K562 (cell line): ENCODE measurements at regions not wholly inside any gene's neighbourhood (a gene's known extent, or its start where the extent isn't known, plus 50 kb on each side); places are given as distances from the start of the nearest gene placed in this dataset.

ENCODE experiments used
- ATAC-seq: fragments of 200-7000 bp; cut with Tn5 transposase; 3 replicates; pipeline ENCODE4 v1.9.1; 2020; ENCODE audit warnings: moderate library complexity
- BruUV-seq: library from RNA; stranded (reverse); fragments of 400-500 nt; replicated peaks from 2 replicates; lab custom pipeline; 2021; lab: Mats Ljungman, UMichigan
- CTCF ChIA-PET: fragments of 300-600 bp; formaldehyde crosslinking; extraction: SDS; loops from one replicate; lab custom pipeline; 2021; ENCODE audit warnings: low intra/inter-chr PET ratio; lab: Yijun Ruan, JAX
- POLR2A ChIA-PET: fragments of 300-600, 350-650 bp; sonication (Branson Sonifier 250); formaldehyde crosslinking; extraction: SDS; loops from one replicate; lab custom pipeline; 2021; ENCODE audit warnings: antibody characterized with exemption, inconsistent platforms; lab: Yijun Ruan, JAX
- DNase-seq, 4 experiments: peaks; one replicate each; pipeline versions ENCODE4 v3.0.0 to v3.0.0-alpha.2; 2011 to 2018; ENCODE audit warnings: low spot score in 3 of 4, mixed read lengths in 3 of 4; ENCODE audit errors: extremely low read depth in 1 of 4
- FAIRE-seq: peaks from 2 replicates; lab custom pipeline; 2011; peaks lifted over from hg19 to GRCh38; lab: Jason Lieb, UNC
- H2AFZ ChIP-seq: 2 replicates; pipeline ENCODE4 v1.6.0; 2011; ENCODE audit warnings: low read depth, low read length, control low read depth, inconsistent platforms
- H3K27ac ChIP-seq: fragments of 200-600 bp; 3 replicates; pipeline ENCODE4 v1.8.0; 2011; ENCODE audit warnings: low read depth, mild to moderate bottlenecking, control low read depth, inconsistent platforms, low read length, moderate library complexity, mixed read lengths; ENCODE audit errors: extremely low read depth
- H3K27me3 ChIP-seq, 2 experiments: fragments of 300-600 bp in 1 of 2; 2 replicates in 1 of 2; 3 replicates in 1 of 2; pipeline versions ENCODE4 v1.6.0 to v1.8.0; 2011; ENCODE audit warnings: inconsistent platforms in 2 of 2, low read length in 2 of 2, mild to moderate bottlenecking in 1 of 2, mixed read lengths in 1 of 2, moderate library complexity in 1 of 2; ENCODE audit not compliant: control insufficient read depth in 2 of 2, insufficient read depth in 2 of 2
- H3K36me3 ChIP-seq: fragments of 300-600 bp; 3 replicates; pipeline ENCODE4 v1.8.0; 2011; ENCODE audit warnings: mild to moderate bottlenecking, low read length, inconsistent platforms; ENCODE audit not compliant: control insufficient read depth, insufficient read depth
- H3K4me1 ChIP-seq, 2 experiments: fragments of 200-600 bp in 1 of 2; replicated peaks in 1 of 2; 2 replicates in 1 of 2; 3 replicates in 1 of 2; pipeline versions ENCODE4 v1.5.1 to v1.8.0; 2011; ENCODE audit warnings: inconsistent platforms in 2 of 2, low read length in 2 of 2, mild to moderate bottlenecking in 1 of 2, mixed read lengths in 1 of 2, moderate library complexity in 1 of 2; ENCODE audit not compliant: control insufficient read depth in 2 of 2, insufficient read depth in 2 of 2
- H3K4me2 ChIP-seq: 2 replicates; pipeline ENCODE4 v1.6.1; 2011; ENCODE audit warnings: low read length, control low read depth, inconsistent platforms, mixed read lengths; ENCODE audit not compliant: insufficient read depth
- H3K4me3 ChIP-seq: fragments of 200-600 bp; sonication (generic), shearing (Covaris generic); 2 replicates; pipeline ENCODE4 v1.5.1; 2016; ENCODE audit warnings: control low read depth, inconsistent platforms
- H3K79me2 ChIP-seq: fragments of 200-600 bp; 3 replicates; pipeline ENCODE4 v1.8.0; 2011; ENCODE audit warnings: low read length, inconsistent platforms; ENCODE audit not compliant: control insufficient read depth, insufficient read depth
- H3K9ac ChIP-seq, 2 experiments: 2 replicates each; pipeline versions ENCODE4 v1.6.0 to v1.6.1; 2011; ENCODE audit warnings: low read depth in 2 of 2, low read length in 2 of 2, control low read depth in 1 of 2, inconsistent platforms in 1 of 2, mild to moderate bottlenecking in 1 of 2, mixed read lengths in 1 of 2; ENCODE audit not compliant: insufficient read depth in 1 of 2
- H3K9me1 ChIP-seq: one replicate; pipeline ENCODE4 v1.6.0; 2011; ENCODE audit warnings: inconsistent platforms, mild to moderate bottlenecking, low read length, moderate library complexity; ENCODE audit not compliant: control insufficient read depth, insufficient read depth
- H3K9me3 ChIP-seq: replicated peaks from 2 replicates; pipeline ENCODE4 v1.5.1; 2011; ENCODE audit warnings: low read depth, low read length, inconsistent platforms; ENCODE audit not compliant: control insufficient read depth, insufficient read depth
- H4K20me1 ChIP-seq: replicated peaks from 2 replicates; pipeline ENCODE4 v1.6.1; 2011; ENCODE audit warnings: low read length, inconsistent platforms, mixed read lengths; ENCODE audit not compliant: control insufficient read depth, insufficient read depth
- CC2D1A ChIP-seq: fragments of 450-650 bp; IDR thresholded peaks from 2 replicates; pipeline ENCODE4 v1.6.1; 2017; ENCODE audit warnings: mild to moderate bottlenecking
- DNMT1 ChIP-seq: fragments of 450-650 bp; IDR thresholded peaks from 2 replicates; pipeline ENCODE4 v1.6.1; 2016; ENCODE audit warnings: antibody characterized with exemption, mild to moderate bottlenecking
- MAFK ChIP-seq: IDR thresholded peaks from 2 replicates; pipeline ENCODE4 v1.6.1; 2011; ENCODE audit warnings: low read length, improper control_type of control experiment
- MAZ ChIP-seq, 2 experiments: fragments of 450-650 bp in 1 of 2; sonication (generic) in 1 of 2; formaldehyde crosslinking; IDR thresholded peaks in 1 of 2; conservative IDR thresholded peaks in 1 of 2; 2 replicates each; pipeline versions ENCODE4 v1.4.0 to v1.5.0; 2020; ENCODE audit warnings: mild to moderate bottlenecking in 1 of 2, missing genetic modification reagents in 1 of 2
- MYC ChIP-seq, 2 experiments: fragments of 250-450 bp in 1 of 2; sonication (Bioruptor Pico) in 1 of 2; IDR thresholded peaks; 2 replicates each; pipeline versions ENCODE4 v1.5.1 to v1.6.1; 2012 to 2021; ENCODE audit warnings: low read depth in 2 of 2, borderline replicate concordance in 1 of 2, improper control_type of control experiment in 1 of 2, low read length in 1 of 2, mild to moderate bottlenecking in 1 of 2, moderate library complexity in 1 of 2
- RAD21 ChIP-seq, 2 experiments: fragments of 250-450 bp in 1 of 2; fragments of 450-650 bp in 1 of 2; sonication (Bioruptor Pico) in 1 of 2; formaldehyde crosslinking in 1 of 2; IDR thresholded peaks in 1 of 2; conservative IDR thresholded peaks in 1 of 2; 2 replicates each; pipeline versions ENCODE4 v1.4.0 to v1.8.0; 2020 to 2022; ENCODE audit warnings: mild to moderate bottlenecking in 2 of 2, moderate library complexity in 1 of 2
- SMC3 ChIP-seq: conservative IDR thresholded peaks from 2 replicates; pipeline ENCODE4 v1.6.1; 2011; ENCODE audit warnings: low read depth, low read length, improper control_type of control experiment; ENCODE audit not compliant: insufficient read depth
- ZNF696 ChIP-seq: fragments of 250-450 bp; sonication (Bioruptor Pico); conservative IDR thresholded peaks from 2 replicates; pipeline ENCODE4 v1.4.0; 2020; ENCODE audit warnings: mild to moderate bottlenecking, moderate library complexity
- WGBS: fragments of 100-300 bp; shearing (Covaris generic); methylation state at CpG from one replicate; pipeline ENCODE4 v1.1.6; 2016; ENCODE audit warnings: low coverage, mixed read lengths; ENCODE audit not compliant: insufficient coverage; ENCODE audit errors: missing lambda C conversion rate; 5-methylcytosine and 5-hydroxymethylcytosine counted together
- in situ Hi-C: fragments of 300-500 bp; cut with MboI; formaldehyde crosslinking; loops from 4 replicates; pipeline ENCODE4 v1.15.0; 2018; ENCODE audit warnings: inconsistent platforms, mixed read lengths
- intact Hi-C: fragments of 100-400 bp; cut with micrococcal nuclease; formaldehyde crosslinking; loops from 2 replicates; pipeline ENCODE4 v1.14.2; 2022
- TF ChIP-seq, protein P1 (sequence below): fragments of 150-350 bp; conservative IDR thresholded peaks from 2 replicates; pipeline ENCODE4 v1.6.1; 2014; ENCODE audit warnings: low read length
- TF ChIP-seq, protein P2 (sequence below): fragments of 450-650 bp; conservative IDR thresholded peaks from 2 replicates; pipeline ENCODE4 v1.6.1; 2016; ENCODE audit warnings: missing genetic modification characterization, low read depth, mild to moderate bottlenecking, missing compliant biosample characterization, moderate library complexity

DNA sequence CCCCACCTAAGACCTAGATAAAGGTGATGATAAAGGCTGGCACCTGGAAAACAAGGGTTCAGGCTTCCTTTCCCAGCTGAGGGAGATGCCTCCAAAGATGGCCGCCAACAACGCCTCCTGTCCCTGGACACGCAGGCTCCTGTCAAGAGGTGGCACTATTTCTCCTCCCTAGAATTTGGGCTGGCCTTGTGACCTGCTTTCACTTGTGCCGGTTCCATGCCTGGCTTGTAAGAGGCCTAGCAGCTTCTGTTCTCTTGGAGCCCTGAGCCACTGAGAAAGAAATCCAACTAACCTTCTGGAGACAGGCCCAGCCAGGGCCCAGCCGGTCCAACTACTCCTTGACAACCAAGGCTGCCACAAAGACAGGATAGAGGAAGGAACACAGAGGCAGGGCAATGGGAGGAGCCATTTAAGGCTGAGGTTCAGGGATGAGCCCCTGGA is 60.2 kb upstream of the RALY start:
- ChIA-PET CTCF (interaction anchor here (0.9 to 1.7 kb wide), 3 partner anchors 137 to 204 kb away, joined by 3 to 9 read pairs (median 3); no protein-coding TSS in a partner anchor), POLR2A (interaction anchor here (1.0 kb wide), 1 partner anchor 60 kb away, joined by 4 read pairs; the partner anchor contains the start of gene RALY)
- H2AFZ ChIP-seq, result peak overlapping the region; percentile 86
- no peaks in the 10 kb centered on the region for H3K9me1 ChIP-seq
- in situ Hi-C loops (no loop called here), intact Hi-C loops (loop anchor here (1.0 kb wide), 2 partner anchors 136 to 196 kb away; no protein-coding TSS in a partner anchor)
- H3K36me3 ChIP-seq, result no peaks in the 10 kb centered on the region
- peaks cover 3 to 15% of the 10 kb centered on the region in 2 experiments; a peak in 4 of 5 replicates for H3K27me3 ChIP-seq
- no peak overlapping the region for H3K27ac ChIP-seq
- WGBS, result 19% methylated on average over 4 of the region's 5 CpGs
- no peaks in the 10 kb centered on the region for H3K79me2 ChIP-seq
- ATAC-seq (peak; percentile 99), FAIRE-seq (peak; percentile 95), DNase-seq (peak; percentile 70 to 82 (median 73))
- no peaks in the 10 kb centered on the region; a peak in 2 of 5 replicates for H3K4me1 ChIP-seq
- H3K9ac ChIP-seq, result no peak overlapping the region
- H3K9me3 ChIP-seq, result no peaks in the 10 kb centered on the region
- H4K20me1 ChIP-seq, result no peaks in the 10 kb centered on the region
- H3K4me2 ChIP-seq, result no peak overlapping the region; the same call in 1 of the 2 replicates
- no peak overlapping the region for H3K4me3 ChIP-seq
- no TSS peak for BruUV-seq
- TF ChIP-seq RAD21 (CRISPR knock-in tag; conservative IDR thresholded peaks at IDR 0.05 in 1 of 2, IDR thresholded peaks at IDR 0.05 in 1 of 2), result peak; percentile 89 to 94
- TF ChIP-seq DNMT1, result no peak
- TF ChIP-seq MAFK, result 0 out of 2 replicates have a peak, but pooled peaks have one; percentile 19
- peak; percentile 20; the same call in 1 of the 2 replicates for TF ChIP-seq MYC (IDR thresholded peaks at IDR 0.05; ENCODE audit: low read depth, low read length)
- TF ChIP-seq MYC (CRISPR knock-in tag; IDR thresholded peaks at IDR 0.05; ENCODE audit: borderline replicate concordance, low read depth), result no peak
- TF ChIP-seq, protein P1, sequence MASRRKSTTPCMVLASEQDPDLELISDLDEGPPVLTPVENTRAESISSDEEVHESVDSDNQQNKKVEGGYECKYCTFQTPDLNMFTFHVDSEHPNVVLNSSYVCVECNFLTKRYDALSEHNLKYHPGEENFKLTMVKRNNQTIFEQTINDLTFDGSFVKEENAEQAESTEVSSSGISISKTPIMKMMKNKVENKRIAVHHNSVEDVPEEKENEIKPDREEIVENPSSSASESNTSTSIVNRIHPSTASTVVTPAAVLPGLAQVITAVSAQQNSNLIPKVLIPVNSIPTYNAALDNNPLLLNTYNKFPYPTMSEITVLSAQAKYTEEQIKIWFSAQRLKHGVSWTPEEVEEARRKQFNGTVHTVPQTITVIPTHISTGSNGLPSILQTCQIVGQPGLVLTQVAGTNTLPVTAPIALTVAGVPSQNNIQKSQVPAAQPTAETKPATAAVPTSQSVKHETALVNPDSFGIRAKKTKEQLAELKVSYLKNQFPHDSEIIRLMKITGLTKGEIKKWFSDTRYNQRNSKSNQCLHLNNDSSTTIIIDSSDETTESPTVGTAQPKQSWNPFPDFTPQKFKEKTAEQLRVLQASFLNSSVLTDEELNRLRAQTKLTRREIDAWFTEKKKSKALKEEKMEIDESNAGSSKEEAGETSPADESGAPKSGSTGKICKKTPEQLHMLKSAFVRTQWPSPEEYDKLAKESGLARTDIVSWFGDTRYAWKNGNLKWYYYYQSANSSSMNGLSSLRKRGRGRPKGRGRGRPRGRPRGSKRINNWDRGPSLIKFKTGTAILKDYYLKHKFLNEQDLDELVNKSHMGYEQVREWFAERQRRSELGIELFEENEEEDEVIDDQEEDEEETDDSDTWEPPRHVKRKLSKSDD, result 0 out of 2 replicates have a peak, but pooled peaks have one; percentile 33
- no peak for TF ChIP-seq ZNF696 (CRISPR knock-in tag)
- TF ChIP-seq, protein P2, sequence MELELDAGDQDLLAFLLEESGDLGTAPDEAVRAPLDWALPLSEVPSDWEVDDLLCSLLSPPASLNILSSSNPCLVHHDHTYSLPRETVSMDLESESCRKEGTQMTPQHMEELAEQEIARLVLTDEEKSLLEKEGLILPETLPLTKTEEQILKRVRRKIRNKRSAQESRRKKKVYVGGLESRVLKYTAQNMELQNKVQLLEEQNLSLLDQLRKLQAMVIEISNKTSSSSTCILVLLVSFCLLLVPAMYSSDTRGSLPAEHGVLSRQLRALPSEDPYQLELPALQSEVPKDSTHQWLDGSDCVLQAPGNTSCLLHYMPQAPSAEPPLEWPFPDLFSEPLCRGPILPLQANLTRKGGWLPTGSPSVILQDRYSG (tag), result no peak
- TF ChIP-seq CC2D1A, result peak; percentile 62; the same call in 1 of the 2 replicates
- TF ChIP-seq MAZ (CRISPR knock-in tag; conservative IDR thresholded peaks at IDR 0.05 in 1 of 2, IDR thresholded peaks at IDR 0.05 in 1 of 2), result no peak
- peak; percentile 73 for TF ChIP-seq SMC3
